OCI-LY3 (cell line): ENCODE measurements at regions not wholly inside any gene's neighbourhood (a gene's known extent, or its start where the extent isn't known, plus 50 kb on each side); places are given as distances from the start of the nearest gene placed in this dataset.

ENCODE experiments used
- H2AFZ ChIP-seq: fragments of 200-600, 300-600 bp; shearing (Covaris generic); 2 replicates; pipeline ENCODE4 v1.6.0; 2014; ENCODE audit warnings: antibody characterized with exemption, low read depth, low read length
- H3K27ac ChIP-seq: fragments of 200-600, 300-600 bp; sonication (generic); 2 replicates; pipeline ENCODE4 v1.5.1; 2014; ENCODE audit warnings: mild to moderate bottlenecking, low read length, moderate library complexity, mixed read lengths
- H3K27me3 ChIP-seq: fragments of 200-600, 300-600 bp; sonication (generic); 2 replicates; pipeline ENCODE4 v1.6.1; 2014; ENCODE audit warnings: low read depth, low read length, mixed read lengths
- H3K36me3 ChIP-seq: fragments of 200-600, 300-600 bp; sonication (generic); replicated peaks from 2 replicates; pipeline ENCODE3; 2014; ENCODE audit warnings: low read depth, low read length, mixed read lengths
- H3K4me1 ChIP-seq: fragments of 300-600, 200-600 bp; sonication (generic); 2 replicates; pipeline ENCODE4 v1.6.1; 2014; ENCODE audit warnings: low read length, mixed read lengths
- H3K4me2 ChIP-seq: fragments of 200-600, 300-600 bp; sonication (generic); 2 replicates; pipeline ENCODE4 v1.6.1; 2014; ENCODE audit warnings: low read length, mixed read lengths
- H3K4me3 ChIP-seq: fragments of 300-600, 200-600 bp; sonication (generic); 2 replicates; pipeline ENCODE4 v1.5.1; 2014; ENCODE audit warnings: antibody characterized with exemption, mild to moderate bottlenecking, low read length, moderate library complexity
- H3K79me2 ChIP-seq: fragments of 300-600, 200-600 bp; shearing (Covaris generic); 2 replicates; pipeline ENCODE4 v1.6.1; 2014; ENCODE audit warnings: mild to moderate bottlenecking, low read length, mixed read lengths
- H3K9ac ChIP-seq: fragments of 300-600, 200-600 bp; shearing (Covaris generic); 2 replicates; pipeline ENCODE4 v1.6.0; 2014; ENCODE audit warnings: mild to moderate bottlenecking, low read length, moderate library complexity
- H3K9me3 ChIP-seq: fragments of 200-600, 300-600 bp; shearing (Covaris generic); 2 replicates; pipeline ENCODE4 v1.6.1; 2014; ENCODE audit warnings: low read length, mixed read lengths; ENCODE audit not compliant: insufficient read depth
- H4K20me1 ChIP-seq: fragments of 200-600, 300-600 bp; sonication (generic); 2 replicates; pipeline ENCODE4 v1.6.1; 2016; ENCODE audit warnings: low read length, mixed read lengths; ENCODE audit not compliant: insufficient read depth
- CTCF ChIP-seq: fragments of 200-600, 300-600 bp; sonication (generic); IDR thresholded peaks from 2 replicates; pipeline ENCODE4 v1.5.1; 2014; ENCODE audit warnings: antibody characterized with exemption, low read length, low read depth
- EZH2phosphoT487 ChIP-seq: fragments of 200-600 bp; shearing (Covaris generic); IDR thresholded peaks from 2 replicates; pipeline ENCODE4 v1.6.1; 2018; ENCODE audit warnings: antibody characterized with exemption, mixed run types, low read depth

- Histone ChIP-seq H3K4me2 (no peak overlapping the region), H3K4me3 (no peak overlapping the region), H3K36me3 (no peaks in the 10 kb centered on the region), H3K9me3 (peaks cover 9% of the 10 kb centered on the region; the same call in 1 of the 2 replicates), H4K20me1 (no peaks in the 10 kb centered on the region), H3K27me3 (no peaks in the 10 kb centered on the region), H3K9ac (no peak overlapping the region), H2AFZ (no peak overlapping the region), H3K27ac (no peak overlapping the region), H3K4me1 (peaks cover 5% of the 10 kb centered on the region), H3K79me2 (no peaks in the 10 kb centered on the region)
- TF ChIP-seq EZH2phosphoT487, result no peak
- no peak for TF ChIP-seq CTCF
Measured at GRCh38 chr3:105260385-105260784, 106.3 kb upstream of the ALCAM start.

GRCh38 chr3:105274536-105274935 is 92.2 kb upstream of the ALCAM start:
- Histone ChIP-seq H3K27me3 (no peaks in the 10 kb centered on the region), H3K9ac (no peak overlapping the region), H3K4me3 (no peak overlapping the region), H3K27ac (no peak overlapping the region), H4K20me1 (no peaks in the 10 kb centered on the region), H3K79me2 (no peaks in the 10 kb centered on the region), H3K4me1 (peaks cover 8% of the 10 kb centered on the region), H3K9me3 (peaks cover 3% of the 10 kb centered on the region; the same call in 1 of the 2 replicates), H2AFZ (no peak overlapping the region), H3K36me3 (no peaks in the 10 kb centered on the region), H3K4me2 (no peak overlapping the region)
- TF ChIP-seq EZH2phosphoT487 (no peak), CTCF (no peak)

- no peak overlapping the region for H3K9ac ChIP-seq
- no peaks in the 10 kb centered on the region for H4K20me1 ChIP-seq
- TF ChIP-seq CTCF, result no peak
- no peak for TF ChIP-seq EZH2phosphoT487
- no peak overlapping the region for H2AFZ ChIP-seq
- H3K27me3 ChIP-seq, result no peaks in the 10 kb centered on the region
- no peaks in the 10 kb centered on the region for H3K79me2 ChIP-seq
- peaks cover 3% of the 10 kb centered on the region; the same call in 1 of the 2 replicates for H3K9me3 ChIP-seq
- H3K4me1 ChIP-seq, result peaks cover 8% of the 10 kb centered on the region
- no peak overlapping the region for H3K27ac ChIP-seq
- no peak overlapping the region for H3K4me2 ChIP-seq
- no peaks in the 10 kb centered on the region for H3K36me3 ChIP-seq
- no peak overlapping the region for H3K4me3 ChIP-seq
Measured at GRCh38 chr3:105274958-105275357, 91.8 kb upstream of the ALCAM start.

GRCh38 chr3:105277656-105278055 is 89.1 kb upstream of the ALCAM start:
- H3K79me2 ChIP-seq, result no peaks in the 10 kb centered on the region
- H3K9ac ChIP-seq, result no peak overlapping the region
- H3K27me3 ChIP-seq, result no peaks in the 10 kb centered on the region
- H4K20me1 ChIP-seq, result no peaks in the 10 kb centered on the region
- TF ChIP-seq EZH2phosphoT487 (no peak), CTCF (no peak)
- H3K4me1 ChIP-seq, result peaks cover 8% of the 10 kb centered on the region
- H3K27ac ChIP-seq, result no peak overlapping the region
- H3K36me3 ChIP-seq, result no peaks in the 10 kb centered on the region
- no peaks in the 10 kb centered on the region for H3K9me3 ChIP-seq
- no peak overlapping the region for H3K4me2 ChIP-seq
- H3K4me3 ChIP-seq, result no peak overlapping the region
- H2AFZ ChIP-seq, result no peak overlapping the region
